GM23338 (cell line): ENCODE measurements at regions not wholly inside any gene's neighbourhood (a gene's known extent, or its start where the extent isn't known, plus 50 kb on each side); places are given as distances from the start of the nearest gene placed in this dataset.

Experiments
- ATAC-seq: fragments of 200-7000 bp; cut with Tn5 transposase; 3 replicates; pipeline ENCODE4 v1.9.1; 2020
- DNase-seq: peaks from one replicate; pipeline ENCODE4 v3.0.0-alpha.2; 2015; ENCODE audit warnings: low spot score
- H2AFZ ChIP-seq: fragments of 200-600 bp; sonication (generic); 2 replicates; pipeline ENCODE4 v1.8.0; 2016; ENCODE audit warnings: antibody characterized with exemption, mild to moderate bottlenecking, moderate library complexity
- H3F3A ChIP-seq: fragments of 200-600 bp; sonication (generic); replicated peaks from 2 replicates; pipeline ENCODE4 v1.8.0; 2017; ENCODE audit warnings: antibody characterized with exemption, mixed run types, low read depth
- H3K27ac ChIP-seq: fragments of 200-600 bp; sonication (generic); 2 replicates; pipeline ENCODE4 v1.6.1; 2016; ENCODE audit warnings: low read depth
- H3K27me3 ChIP-seq: fragments of 200-600 bp; sonication (generic); 2 replicates; pipeline ENCODE4 v1.8.0; 2016; ENCODE audit warnings: mild to moderate bottlenecking, mixed run types, moderate library complexity; ENCODE audit not compliant: insufficient read depth
- H3K36me3 ChIP-seq: fragments of 200-600 bp; sonication (generic); 2 replicates; pipeline ENCODE4 v1.8.0; 2016; ENCODE audit warnings: mild to moderate bottlenecking; ENCODE audit not compliant: insufficient read depth
- H3K4me1 ChIP-seq: fragments of 200-600 bp; sonication (generic); 2 replicates; pipeline ENCODE4 v1.8.0; 2016; ENCODE audit warnings: mild to moderate bottlenecking, moderate library complexity; ENCODE audit not compliant: insufficient read depth
- H3K4me2 ChIP-seq: fragments of 200-600 bp; sonication (generic); 2 replicates; pipeline ENCODE4 v1.7.1; 2017; ENCODE audit warnings: mixed run types
- H3K4me3 ChIP-seq: fragments of 200-600 bp; sonication (generic); 2 replicates; pipeline ENCODE4 v1.6.1; 2016; ENCODE audit warnings: mixed run types
- H3K79me2 ChIP-seq: fragments of 200-600 bp; sonication (generic); replicated peaks from 2 replicates; pipeline ENCODE4 v1.8.0; 2017; ENCODE audit warnings: mild to moderate bottlenecking; ENCODE audit not compliant: insufficient read depth
- H3K9me2 ChIP-seq: fragments of 200-600 bp; sonication (generic); 2 replicates; pipeline ENCODE4 v1.8.0; 2017; ENCODE audit not compliant: insufficient read depth
- H4K20me1 ChIP-seq: fragments of 200-600 bp; sonication (generic); replicated peaks from 2 replicates; pipeline ENCODE4 v1.8.0; 2017; ENCODE audit warnings: mild to moderate bottlenecking; ENCODE audit not compliant: insufficient read depth
- H3K27ac Mint-ChIP-seq: 2 replicates; pipeline ENCODE4 v1.8.0; 2020; ENCODE audit warnings: inconsistent platforms, mild to moderate bottlenecking, moderate library complexity, mixed read lengths
- H3K27me3 Mint-ChIP-seq: 3 replicates; pipeline ENCODE4 v1.8.0; 2022; ENCODE audit warnings: low read depth, mild to moderate bottlenecking, moderate library complexity, mixed read lengths, inconsistent platforms; ENCODE audit not compliant: insufficient read depth, poor library complexity
- H3K36me3 Mint-ChIP-seq: 3 replicates; pipeline ENCODE4 v1.8.0; 2021; ENCODE audit warnings: low read depth, mild to moderate bottlenecking, inconsistent platforms, moderate library complexity, mixed read lengths
- H3K4me1 Mint-ChIP-seq: 3 replicates; pipeline ENCODE4 v1.8.0; 2020; ENCODE audit warnings: mild to moderate bottlenecking, inconsistent platforms, mixed read lengths
- H3K4me3 Mint-ChIP-seq: 3 replicates; pipeline ENCODE4 v1.8.0; 2021; ENCODE audit warnings: moderate library complexity, mild to moderate bottlenecking, inconsistent platforms, mixed read lengths
- H3K9me3 Mint-ChIP-seq: 3 replicates; pipeline ENCODE4 v1.8.0; 2020; ENCODE audit warnings: moderate library complexity, mild to moderate bottlenecking, inconsistent platforms, mixed read lengths
- CREB1 ChIP-seq: fragments of 250-450 bp; sonication (Bioruptor Pico); IDR thresholded peaks from 2 replicates; pipeline ENCODE4 v1.5.0; 2020; ENCODE audit warnings: low read depth, mild to moderate bottlenecking, moderate library complexity
- EZH2 ChIP-seq: fragments of 200-600 bp; sonication (generic); IDR thresholded peaks from one replicate; pipeline ENCODE4 v1.8.0; 2017; ENCODE audit warnings: antibody characterized with exemption, mild to moderate bottlenecking, low read depth; ENCODE audit not compliant: unreplicated experiment
- POLR2AphosphoS5 ChIP-seq: IDR thresholded peaks from 2 replicates; pipeline ENCODE4 v1.6.1; 2016; ENCODE audit warnings: antibody characterized with exemption, low read depth
- STAT1 ChIP-seq: IDR thresholded peaks from one replicate; pipeline ENCODE4 v1.6.1; 2016; ENCODE audit warnings: antibody characterized with exemption; ENCODE audit not compliant: unreplicated experiment
- ZNF331 ChIP-seq: fragments of 250-450 bp; sonication (Bioruptor Pico); IDR thresholded peaks from 2 replicates; pipeline ENCODE4 v1.5.0; 2020; ENCODE audit warnings: low read depth, mild to moderate bottlenecking, moderate library complexity
- ZNF462 ChIP-seq: fragments of 250-450 bp; sonication (Bioruptor Pico); IDR thresholded peaks from 2 replicates; pipeline ENCODE4 v1.5.0; 2020; ENCODE audit warnings: mild to moderate bottlenecking, moderate library complexity

- TF ChIP-seq STAT1 (no peak), CREB1 (CRISPR knock-in tag) (no peak), POLR2AphosphoS5 (no peak), EZH2 (no peak), ZNF462 (CRISPR knock-in tag) (no peak)
Measured at GRCh38 chr4:19119904-19120560, 1098.5 kb upstream of the LCORL start (continued).

GRCh38 chr4:19117022-19117421, 1095.5 kb upstream of the LCORL start:
- no peak overlapping the region for H3K4me2 ChIP-seq
- H3K27ac ChIP-seq: no peak overlapping the region
- no peak overlapping the region for H3K27ac Mint-ChIP-seq
- H3K4me3 Mint-ChIP-seq: no peak overlapping the region
- no peaks in the 10 kb centered on the region for H3K79me2 ChIP-seq
- no peaks in the 10 kb centered on the region for H3K27me3 ChIP-seq
- H2AFZ ChIP-seq: no peak overlapping the region
- no peaks in the 10 kb centered on the region for H3K36me3 Mint-ChIP-seq
- H3K4me1 ChIP-seq: no peaks in the 10 kb centered on the region
- H3K36me3 ChIP-seq: no peaks in the 10 kb centered on the region
- TF ChIP-seq ZNF331 (no peak), CREB1 (CRISPR knock-in tag) (no peak), ZNF462 (CRISPR knock-in tag) (no peak), STAT1 (no peak)
- no peaks in the 10 kb centered on the region; the same call in 2 of the 3 replicates for H3K4me1 Mint-ChIP-seq
- no peaks in the 10 kb centered on the region for H3K9me3 Mint-ChIP-seq
- DNase-seq (no peak), ATAC-seq (no peak)
- no peaks in the 10 kb centered on the region for H3K27me3 Mint-ChIP-seq
- H3K4me3 ChIP-seq: no peak overlapping the region
- no peaks in the 10 kb centered on the region for H3K9me2 ChIP-seq
- no peaks in the 10 kb centered on the region for H3F3A ChIP-seq
- H4K20me1 ChIP-seq: no peaks in the 10 kb centered on the region
